ENCODE measurements at regions not wholly inside any gene's neighbourhood (a gene's known extent, or its start where the extent isn't known, plus 50 kb on each side); places are given as distances from the start of the nearest gene placed in this dataset.

- H3K27ac ChIP-seq (ENCODE audit: low read depth, low read length), result no peak overlapping the region
- DNase-seq (ENCODE audit: insufficient read length, low spot score, missing footprints), result peak; percentile 30
- H3K36me3 ChIP-seq (ENCODE audit: insufficient read depth, low read length), result no peaks in the 10 kb centered on the region
- no peak overlapping the region for H3K4me3 ChIP-seq (ENCODE audit: insufficient read depth, low read length)
- H3K4me1 ChIP-seq (ENCODE audit: insufficient read depth, low read length), result peaks cover 13% of the 10 kb centered on the region
- H4K20me1 ChIP-seq (ENCODE audit: insufficient read depth, low read length), result no peaks in the 10 kb centered on the region
- no peaks in the 10 kb centered on the region for H3K9me3 ChIP-seq (ENCODE audit: low read depth, low read length)
- no peak for TF ChIP-seq CTCF (IDR thresholded peaks at IDR 0.05; ENCODE audit: extremely low read depth, low read depth, low read length)
- peak overlapping the region; percentile 65 for H3K4me2 ChIP-seq (ENCODE audit: insufficient read depth, low read length)
- no peaks in the 10 kb centered on the region for H3K79me2 ChIP-seq (ENCODE audit: insufficient read depth, low read length)
- peaks cover 4% of the 10 kb centered on the region for H3K27me3 ChIP-seq (ENCODE audit: insufficient read depth, low read length)
- H2AFZ ChIP-seq (ENCODE audit: low read length), result peak overlapping the region; percentile 64
Measured at GRCh38 chr9:94017939-94018531, 62.9 kb upstream of the BARX1 start.

- Histone ChIP-seq H3K36me3 (ENCODE audit: insufficient read depth, low read length) (no peaks in the 10 kb centered on the region), H3K79me2 (ENCODE audit: insufficient read depth, low read length) (no peaks in the 10 kb centered on the region), H3K4me1 (ENCODE audit: insufficient read depth, low read length) (peaks cover 13% of the 10 kb centered on the region), H3K4me2 (ENCODE audit: insufficient read depth, low read length) (no peak overlapping the region), H3K4me3 (ENCODE audit: insufficient read depth, low read length) (no peak overlapping the region), H4K20me1 (ENCODE audit: insufficient read depth, low read length) (no peaks in the 10 kb centered on the region), H2AFZ (ENCODE audit: low read length) (no peak overlapping the region), H3K9me3 (ENCODE audit: low read depth, low read length) (no peaks in the 10 kb centered on the region), H3K27me3 (ENCODE audit: insufficient read depth, low read length) (peaks cover 4% of the 10 kb centered on the region), H3K27ac (ENCODE audit: low read depth, low read length) (no peak overlapping the region)
- no peak for DNase-seq (ENCODE audit: insufficient read length, low spot score, missing footprints)
- TF ChIP-seq CTCF (IDR thresholded peaks at IDR 0.05; ENCODE audit: extremely low read depth, low read depth, low read length), result no peak
Measured at GRCh38 chr9:94016744-94017143, 61.6 kb upstream of the BARX1 start.

- TF ChIP-seq CTCF (IDR thresholded peaks at IDR 0.05; ENCODE audit: extremely low read depth, low read depth, low read length), result no peak
- no peaks in the 10 kb centered on the region for H3K36me3 ChIP-seq (ENCODE audit: insufficient read depth, low read length)
- H3K27ac ChIP-seq (ENCODE audit: low read depth, low read length), result no peak overlapping the region
- H3K27me3 ChIP-seq (ENCODE audit: insufficient read depth, low read length), result peaks cover 4% of the 10 kb centered on the region
- H4K20me1 ChIP-seq (ENCODE audit: insufficient read depth, low read length), result no peaks in the 10 kb centered on the region
- DNase-seq (ENCODE audit: insufficient read length, low spot score, missing footprints), result no peak
- peaks cover 13% of the 10 kb centered on the region for H3K4me1 ChIP-seq (ENCODE audit: insufficient read depth, low read length)
- no peak overlapping the region for H2AFZ ChIP-seq (ENCODE audit: low read length)
- no peaks in the 10 kb centered on the region for H3K79me2 ChIP-seq (ENCODE audit: insufficient read depth, low read length)
- H3K4me3 ChIP-seq (ENCODE audit: insufficient read depth, low read length), result no peak overlapping the region
- no peaks in the 10 kb centered on the region for H3K9me3 ChIP-seq (ENCODE audit: low read depth, low read length)
- H3K4me2 ChIP-seq (ENCODE audit: insufficient read depth, low read length), result no peak overlapping the region
Measured at GRCh38 chr9:94014920-94015319, 59.8 kb upstream of the BARX1 start.

- Histone ChIP-seq H3K4me2 (ENCODE audit: insufficient read depth, low read length) (no peak overlapping the region), H3K27me3 (ENCODE audit: insufficient read depth, low read length) (peaks cover 4% of the 10 kb centered on the region), H3K27ac (ENCODE audit: low read depth, low read length) (no peak overlapping the region), H3K9me3 (ENCODE audit: low read depth, low read length) (no peaks in the 10 kb centered on the region), H3K36me3 (ENCODE audit: insufficient read depth, low read length) (no peaks in the 10 kb centered on the region), H3K79me2 (ENCODE audit: insufficient read depth, low read length) (no peaks in the 10 kb centered on the region), H3K4me1 (ENCODE audit: insufficient read depth, low read length) (peaks cover 11% of the 10 kb centered on the region), H2AFZ (ENCODE audit: low read length) (no peak overlapping the region), H4K20me1 (ENCODE audit: insufficient read depth, low read length) (no peaks in the 10 kb centered on the region), H3K4me3 (ENCODE audit: insufficient read depth, low read length) (no peak overlapping the region)
- no peak for DNase-seq (ENCODE audit: insufficient read length, low spot score, missing footprints)
- peak; percentile 67 for TF ChIP-seq CTCF (IDR thresholded peaks at IDR 0.05; ENCODE audit: extremely low read depth, low read depth, low read length)
Measured at GRCh38 chr9:94014066-94014654, 59.0 kb upstream of the BARX1 start.

All from osteoblast (primary cell).